ENCODE measurements at regions not wholly inside any gene's neighbourhood (a gene's known extent, or its start where the extent isn't known, plus 50 kb on each side); places are given as distances from the start of the nearest gene placed in this dataset.

DNA sequence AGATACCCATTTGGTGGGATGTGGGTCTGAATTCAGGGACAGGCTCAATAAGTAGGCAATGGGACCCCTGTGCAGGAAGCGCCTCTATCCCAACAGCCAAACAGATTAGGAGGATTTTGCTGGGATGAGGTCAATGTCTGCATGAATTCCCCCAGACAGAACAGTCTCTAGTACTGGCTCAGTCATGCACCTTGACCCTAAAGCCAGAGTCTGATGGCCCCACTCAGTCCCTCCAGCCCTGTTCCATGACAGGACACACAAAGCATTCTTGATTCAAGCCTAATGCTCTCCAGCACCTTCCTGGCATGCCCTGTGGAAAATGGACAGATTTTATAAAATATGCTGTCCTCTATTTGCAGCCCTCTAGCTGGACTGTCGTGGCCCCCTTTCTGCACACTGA is 49.8 kb upstream of the RAB6D start:
- Histone ChIP-seq H3K36me3 (no peaks in the 10 kb centered on the region), H3K4me1 (no peaks in the 10 kb centered on the region), H3K4me3 (no peak overlapping the region), H3K27me3 (peaks cover 38% of the 10 kb centered on the region), H3K27ac (no peak overlapping the region), H3K9me3 (no peaks in the 10 kb centered on the region)
- DNase-seq (ENCODE audit: low spot score in 2 of 2), result no peak
- 92% methylated on average over 2 of the region's 2 CpGs for WGBS
- TF ChIP-seq, protein P1, sequence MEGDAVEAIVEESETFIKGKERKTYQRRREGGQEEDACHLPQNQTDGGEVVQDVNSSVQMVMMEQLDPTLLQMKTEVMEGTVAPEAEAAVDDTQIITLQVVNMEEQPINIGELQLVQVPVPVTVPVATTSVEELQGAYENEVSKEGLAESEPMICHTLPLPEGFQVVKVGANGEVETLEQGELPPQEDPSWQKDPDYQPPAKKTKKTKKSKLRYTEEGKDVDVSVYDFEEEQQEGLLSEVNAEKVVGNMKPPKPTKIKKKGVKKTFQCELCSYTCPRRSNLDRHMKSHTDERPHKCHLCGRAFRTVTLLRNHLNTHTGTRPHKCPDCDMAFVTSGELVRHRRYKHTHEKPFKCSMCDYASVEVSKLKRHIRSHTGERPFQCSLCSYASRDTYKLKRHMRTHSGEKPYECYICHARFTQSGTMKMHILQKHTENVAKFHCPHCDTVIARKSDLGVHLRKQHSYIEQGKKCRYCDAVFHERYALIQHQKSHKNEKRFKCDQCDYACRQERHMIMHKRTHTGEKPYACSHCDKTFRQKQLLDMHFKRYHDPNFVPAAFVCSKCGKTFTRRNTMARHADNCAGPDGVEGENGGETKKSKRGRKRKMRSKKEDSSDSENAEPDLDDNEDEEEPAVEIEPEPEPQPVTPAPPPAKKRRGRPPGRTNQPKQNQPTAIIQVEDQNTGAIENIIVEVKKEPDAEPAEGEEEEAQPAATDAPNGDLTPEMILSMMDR (IDR thresholded peaks at IDR 0.05), result no peak
- TF ChIP-seq POLR2A (IDR thresholded peaks at IDR 0.05), result no peak
- TF ChIP-seq EP300 (IDR thresholded peaks at IDR 0.05), result no peak
- TF ChIP-seq POLR2AphosphoS5 (IDR thresholded peaks at IDR 0.05), result no peak
